ENCODE measurements at regions not wholly inside any gene's neighbourhood (a gene's known extent, or its start where the extent isn't known, plus 50 kb on each side); places are given as distances from the start of the nearest gene placed in this dataset.

DNA sequence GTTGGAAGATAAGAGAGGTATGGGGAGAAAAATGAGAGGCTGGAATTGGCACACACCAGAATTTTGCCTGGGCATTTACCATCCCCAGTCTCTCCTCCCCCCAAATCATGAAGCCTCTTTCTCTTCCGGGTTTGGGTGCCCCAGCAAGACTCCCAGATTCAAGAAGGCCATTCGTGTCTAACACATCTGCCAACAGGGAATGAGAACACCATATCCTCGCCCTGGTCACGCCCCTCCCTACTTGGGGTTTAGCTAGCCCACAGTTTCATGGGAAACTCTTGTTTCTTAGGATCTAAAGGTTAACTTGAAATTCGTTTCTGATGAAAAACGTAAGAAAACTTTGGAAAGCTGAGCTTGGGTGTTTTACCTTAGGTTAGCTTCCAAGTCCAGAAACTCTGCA is 105.5 kb upstream of the TMEM170B start:
- H3K36me3 ChIP-seq = no peaks in the 10 kb centered on the region
- H3K27me3 ChIP-seq = no peaks in the 10 kb centered on the region
- H3K4me3 ChIP-seq = no peak overlapping the region
- TF ChIP-seq EP300 (IDR thresholded peaks at IDR 0.05) (no peak), POLR2A (IDR thresholded peaks at IDR 0.05) (no peak), POLR2AphosphoS5 (IDR thresholded peaks at IDR 0.05) (no peak)
- TF ChIP-seq, protein P1, sequence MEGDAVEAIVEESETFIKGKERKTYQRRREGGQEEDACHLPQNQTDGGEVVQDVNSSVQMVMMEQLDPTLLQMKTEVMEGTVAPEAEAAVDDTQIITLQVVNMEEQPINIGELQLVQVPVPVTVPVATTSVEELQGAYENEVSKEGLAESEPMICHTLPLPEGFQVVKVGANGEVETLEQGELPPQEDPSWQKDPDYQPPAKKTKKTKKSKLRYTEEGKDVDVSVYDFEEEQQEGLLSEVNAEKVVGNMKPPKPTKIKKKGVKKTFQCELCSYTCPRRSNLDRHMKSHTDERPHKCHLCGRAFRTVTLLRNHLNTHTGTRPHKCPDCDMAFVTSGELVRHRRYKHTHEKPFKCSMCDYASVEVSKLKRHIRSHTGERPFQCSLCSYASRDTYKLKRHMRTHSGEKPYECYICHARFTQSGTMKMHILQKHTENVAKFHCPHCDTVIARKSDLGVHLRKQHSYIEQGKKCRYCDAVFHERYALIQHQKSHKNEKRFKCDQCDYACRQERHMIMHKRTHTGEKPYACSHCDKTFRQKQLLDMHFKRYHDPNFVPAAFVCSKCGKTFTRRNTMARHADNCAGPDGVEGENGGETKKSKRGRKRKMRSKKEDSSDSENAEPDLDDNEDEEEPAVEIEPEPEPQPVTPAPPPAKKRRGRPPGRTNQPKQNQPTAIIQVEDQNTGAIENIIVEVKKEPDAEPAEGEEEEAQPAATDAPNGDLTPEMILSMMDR (IDR thresholded peaks at IDR 0.05) = no peak
- no peak for DNase-seq
- H3K9me3 ChIP-seq = no peaks in the 10 kb centered on the region
- H3K27ac ChIP-seq = peak overlapping the region in 4 of 5 donors; percentile 67 to 77 (median 72)
- 81 to 93% (median 86%) methylated on average over 6 of the region's 6 CpGs for WGBS, 5 donors
- intact Hi-C loops (cut with DNase I; ENCODE audit: low total_unique reads) = no loop called here
- H3K4me1 ChIP-seq = peaks cover 23 to 55% (median 41%) of the 10 kb centered on the region in 4 donors

DNA sequence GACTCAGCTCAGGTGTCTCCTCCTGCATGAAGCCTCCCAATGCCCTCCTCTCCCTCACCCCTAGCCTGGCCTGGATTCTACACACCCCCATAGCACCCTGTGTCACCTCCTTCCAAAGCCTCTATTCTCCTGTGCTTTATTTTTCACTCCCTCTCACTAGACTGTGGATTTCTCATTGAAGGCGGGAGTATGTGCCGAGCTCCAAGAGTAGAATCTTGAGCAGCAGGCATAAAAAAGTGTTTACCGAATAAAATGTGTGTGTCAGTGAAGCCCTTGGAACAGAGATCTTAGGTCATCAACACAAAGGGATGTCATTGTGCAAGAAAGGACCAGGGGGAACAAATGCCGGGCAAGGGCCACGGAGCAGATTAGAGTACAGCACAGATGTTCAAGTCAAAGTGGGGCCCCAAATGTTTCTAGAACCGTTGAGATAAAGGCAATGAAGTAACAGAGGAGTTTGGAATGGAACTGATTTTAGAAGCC is 106.1 kb upstream of the TMEM170B start:
- intact Hi-C loops (cut with DNase I; ENCODE audit: low total_unique reads) = no loop called here
- no peaks in the 10 kb centered on the region for H3K36me3 ChIP-seq
- H3K9me3 ChIP-seq = no peaks in the 10 kb centered on the region
- TF ChIP-seq POLR2A (IDR thresholded peaks at IDR 0.05) = no peak
- TF ChIP-seq POLR2AphosphoS5 (IDR thresholded peaks at IDR 0.05) = no peak
- WGBS, 5 donors = 82 to 88% (median 84%) methylated on average over 6 of the region's 6 CpGs
- H3K4me3 ChIP-seq = no peak overlapping the region
- H3K27ac ChIP-seq = peak overlapping the region in 4 of 5 donors; percentile 67 to 77 (median 72)
- peaks cover 24 to 58% (median 41%) of the 10 kb centered on the region in 4 donors for H3K4me1 ChIP-seq
- H3K27me3 ChIP-seq = no peaks in the 10 kb centered on the region
- no peak for DNase-seq

DNA sequence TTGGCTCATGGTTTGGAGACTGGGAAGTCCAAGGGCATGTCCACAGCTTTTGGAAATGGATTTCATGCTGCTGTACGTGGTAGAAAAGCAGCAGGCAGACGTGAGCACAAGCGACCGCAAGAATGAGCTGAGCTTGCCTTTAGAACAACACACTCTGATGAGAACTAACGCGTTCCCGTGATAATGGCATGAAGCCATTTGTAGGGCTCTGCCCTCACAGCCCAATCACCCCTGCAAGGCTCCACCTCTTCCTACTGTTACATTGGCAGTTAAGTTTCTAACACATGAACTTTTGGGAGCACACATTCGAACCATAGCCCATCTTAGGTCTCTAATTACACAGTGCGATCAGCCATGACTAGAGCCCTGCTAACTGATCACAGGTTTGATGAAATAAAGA is 107.5 kb upstream of the TMEM170B start:
- intact Hi-C loops (cut with DNase I; ENCODE audit: low total_unique reads) = no loop called here
- Histone ChIP-seq H3K27me3 (no peaks in the 10 kb centered on the region), H3K27ac (peak overlapping the region in 4 of 5 donors; percentile 40 to 79 (median 70)), H3K36me3 (no peaks in the 10 kb centered on the region), H3K4me1 (peaks cover 20 to 63% (median 32%) of the 10 kb centered on the region in 4 donors), H3K4me3 (no peak overlapping the region), H3K9me3 (no peaks in the 10 kb centered on the region)
- TF ChIP-seq POLR2AphosphoS5 (IDR thresholded peaks at IDR 0.05) (no peak), POLR2A (IDR thresholded peaks at IDR 0.05) (no peak), EP300 (IDR thresholded peaks at IDR 0.05) (no peak)
- TF ChIP-seq, protein P1 (IDR thresholded peaks at IDR 0.05) = no peak
- DNase-seq = no peak
- WGBS, 5 donors = 81 to 89% (median 85%) methylated on average over 9 of the region's 9 CpGs

DNA sequence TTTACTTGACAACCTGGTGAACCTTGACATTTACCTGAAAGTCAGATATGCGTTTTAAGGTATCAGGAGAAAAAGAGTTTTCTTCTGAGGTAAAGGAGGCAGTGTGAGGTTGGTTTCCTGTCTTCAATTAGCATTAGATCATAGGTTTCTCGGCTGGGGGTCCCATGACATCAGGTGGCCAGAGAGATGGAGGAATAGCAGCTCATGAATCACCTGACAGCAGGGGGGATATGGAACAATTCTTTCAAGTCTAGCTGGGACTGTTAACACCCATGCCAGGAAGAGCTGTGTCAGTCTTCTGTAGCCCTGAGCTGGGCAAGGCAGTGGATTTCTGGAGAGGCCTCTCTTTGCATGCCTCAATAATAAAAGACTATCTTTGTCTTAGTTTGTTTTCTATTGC is 108.0 kb upstream of the TMEM170B start:
- Histone ChIP-seq H3K9me3 (no peaks in the 10 kb centered on the region), H3K36me3 (no peaks in the 10 kb centered on the region), H3K4me3 (no peak overlapping the region), H3K27ac (peak overlapping the region; percentile 14 to 79 (median 66)), H3K4me1 (peaks cover 17 to 63% (median 29%) of the 10 kb centered on the region in 4 donors), H3K27me3 (no peaks in the 10 kb centered on the region)
- TF ChIP-seq, protein P1 (IDR thresholded peaks at IDR 0.05) = no peak
- TF ChIP-seq EP300 (IDR thresholded peaks at IDR 0.05) (no peak), POLR2A (IDR thresholded peaks at IDR 0.05) (no peak)
- DNase-seq = no peak
- intact Hi-C loops (cut with DNase I; ENCODE audit: low total_unique reads) = no loop called here
- 47 to 64% (median 54%) methylated on average over 2 of the region's 2 CpGs for WGBS, 5 donors

DNA sequence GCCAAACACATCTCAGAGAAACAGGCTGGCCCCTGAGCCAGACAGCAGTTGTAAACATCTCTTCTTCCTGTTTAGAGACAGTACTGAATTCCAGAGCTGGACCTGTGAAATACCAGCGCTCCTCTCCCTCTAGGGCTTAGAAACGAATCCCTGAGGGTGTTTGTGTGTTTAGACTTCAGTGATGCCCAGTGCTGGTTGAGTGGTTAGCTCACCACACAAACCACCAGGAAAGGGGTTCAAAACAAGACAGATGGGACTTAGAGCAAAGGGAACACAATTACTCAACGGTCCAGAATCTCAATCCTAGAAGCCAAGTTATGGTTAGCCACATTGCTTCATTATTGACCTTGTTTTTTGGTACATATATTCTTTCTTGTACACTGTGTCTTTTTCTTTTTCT is 108.7 kb upstream of the TMEM170B start:
- intact Hi-C loops (cut with DNase I; ENCODE audit: low total_unique reads) = no loop called here
- no peak for DNase-seq
- no peak for TF ChIP-seq POLR2A (IDR thresholded peaks at IDR 0.05)
- TF ChIP-seq EP300 (IDR thresholded peaks at IDR 0.05) = no peak
- TF ChIP-seq, protein P1 (IDR thresholded peaks at IDR 0.05) = no peak
- TF ChIP-seq POLR2AphosphoS5 (IDR thresholded peaks at IDR 0.05) = peak; percentile 2 to 54 (median 53)
- H3K27me3 ChIP-seq = no peaks in the 10 kb centered on the region
- 31 to 54% (median 45%) methylated on average over 3 of the region's 3 CpGs for WGBS, 5 donors
- no peaks in the 10 kb centered on the region for H3K9me3 ChIP-seq
- H3K4me3 ChIP-seq = no peak overlapping the region
- peaks cover 13 to 56% (median 22%) of the 10 kb centered on the region in 4 donors for H3K4me1 ChIP-seq
- H3K27ac ChIP-seq = peak overlapping the region; percentile 30 to 79 (median 66)
- H3K36me3 ChIP-seq = no peaks in the 10 kb centered on the region

All from stomach (tissue), 8 donors.